Superior temporal gyrus (tissue), 1 donor: ENCODE measurements at regions not wholly inside any gene's neighbourhood (a gene's known extent, or its start where the extent isn't known, plus 50 kb on each side); places are given as distances from the start of the nearest gene placed in this dataset.

ENCODE experiments used
- DNase-seq: peaks from one replicate; pipeline ENCODE4 v3.0.0-alpha.2; 2016; ENCODE audit errors: extremely low spot score

GRCh38 chr5:159385536-159385935 is 55.2 kb upstream of the IL12B start:
- DNase-seq: no peak

GRCh38 chr5:159386028-159386711 is 55.9 kb upstream of the IL12B start:
- no peak for DNase-seq

GRCh38 chr5:159392871-159393270 is 62.6 kb upstream of the IL12B start:
- no peak for DNase-seq

- DNase-seq: no peak
Measured at GRCh38 chr5:159393854-159394274, 63.6 kb upstream of the IL12B start.

GRCh38 chr5:159395202-159395601 is 64.9 kb upstream of the IL12B start:
- DNase-seq: no peak

GRCh38 chr5:159398936-159399335 is 68.6 kb upstream of the IL12B start:
- no peak for DNase-seq

- DNase-seq: no peak
Measured at GRCh38 chr5:159400476-159400875, 70.2 kb upstream of the IL12B start.

- no peak for DNase-seq
Measured at GRCh38 chr5:159402311-159402710, 72.0 kb upstream of the IL12B start.

- DNase-seq: no peak
Measured at GRCh38 chr5:159402856-159403255, 72.6 kb upstream of the IL12B start.

DNA sequence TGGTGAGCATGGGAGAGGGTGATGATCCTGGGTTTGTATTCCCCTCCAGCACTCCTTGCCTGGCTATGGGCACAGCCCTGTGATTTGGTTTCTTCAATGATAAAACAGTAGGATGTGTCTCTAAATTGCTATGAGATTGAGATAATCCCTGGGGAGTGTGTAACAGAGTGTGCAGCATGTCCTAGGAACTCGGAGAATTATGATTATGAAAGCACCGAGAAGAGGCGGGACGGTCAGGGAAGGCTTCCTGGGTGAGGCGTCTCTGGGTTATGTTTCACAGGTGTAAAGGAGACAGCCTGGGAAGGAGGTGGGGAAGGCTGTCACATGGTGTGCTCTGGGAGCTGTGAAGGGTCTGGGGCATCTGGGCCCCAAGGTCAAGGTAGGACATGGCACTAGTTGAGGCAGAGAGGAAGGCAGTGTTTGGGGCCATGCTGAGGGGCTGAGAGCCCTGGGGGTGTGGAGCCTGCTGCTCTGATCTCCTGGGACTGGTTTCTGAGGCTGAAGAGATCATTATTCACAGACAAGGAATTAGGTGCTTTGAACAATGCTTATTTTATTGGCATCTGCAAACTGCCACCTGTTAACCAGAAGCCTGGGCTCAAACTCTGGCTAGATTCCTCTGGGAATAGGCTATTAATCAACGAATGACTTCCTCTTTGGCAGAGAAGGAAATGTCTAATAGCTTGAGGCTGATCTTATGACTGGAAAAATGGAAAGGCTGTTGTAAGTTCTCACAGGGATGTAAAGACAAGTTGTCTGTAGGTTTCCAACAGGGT is 73.8 kb upstream of the IL12B start:
- DNase-seq: no peak

DNA sequence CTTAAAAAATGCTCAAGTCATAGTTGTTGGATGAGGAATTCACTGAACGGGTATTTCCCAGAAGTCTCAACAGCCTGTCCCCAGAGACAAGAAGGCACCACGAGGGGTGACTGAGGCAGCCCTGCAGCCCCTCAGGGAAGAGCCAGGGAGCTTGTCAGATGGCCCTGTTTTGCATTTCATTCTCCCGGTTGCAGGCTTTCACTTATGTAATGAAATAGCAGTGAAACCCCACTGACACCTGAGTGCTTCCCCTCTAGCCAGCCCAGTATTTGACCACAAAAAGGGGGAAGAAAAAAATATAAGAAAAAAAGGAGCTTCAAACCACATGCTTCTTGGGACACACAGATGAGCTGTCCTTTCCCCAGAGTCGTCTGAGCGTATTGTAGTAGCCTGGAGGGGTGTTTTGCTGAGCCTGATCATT is 75.3 kb upstream of the IL12B start:
- no peak for DNase-seq

DNA sequence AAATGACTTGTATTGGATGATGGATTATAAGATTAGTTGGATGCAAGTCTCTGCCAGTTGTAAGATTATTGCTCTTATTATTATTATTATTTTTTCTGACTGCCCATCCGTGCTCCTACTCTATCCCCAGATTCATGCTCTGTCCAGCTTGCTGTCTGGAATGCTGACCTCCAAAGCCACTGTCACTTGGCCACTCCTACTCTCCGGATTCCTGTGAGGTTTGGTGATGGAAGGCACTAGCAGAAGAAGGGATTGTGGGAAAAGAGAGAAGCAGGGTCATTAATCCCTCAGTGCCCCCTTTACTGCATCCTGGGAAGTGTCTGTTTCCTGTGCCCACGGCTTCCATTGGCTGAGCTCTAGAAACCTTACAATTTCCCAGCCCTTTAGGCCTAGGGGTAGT is 76.3 kb upstream of the IL12B start:
- no peak for DNase-seq

DNA sequence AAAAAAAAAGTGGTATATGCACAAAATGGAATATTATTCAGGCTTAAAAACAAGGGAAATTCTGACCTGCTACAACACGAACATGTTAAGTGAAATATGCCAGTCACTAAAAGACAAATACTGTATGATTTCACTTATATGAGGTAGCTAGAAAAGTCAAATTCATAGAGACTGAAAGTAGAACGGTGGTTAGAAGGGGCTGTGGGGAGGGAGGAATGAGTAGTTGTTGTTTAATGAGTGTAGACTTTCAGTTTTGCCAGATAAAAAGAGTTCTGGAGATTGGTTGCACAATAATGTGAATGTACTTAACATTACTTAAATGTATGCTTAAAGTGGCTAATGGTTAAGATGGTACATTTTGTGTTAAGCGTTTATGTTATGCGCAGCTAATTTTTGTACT is 79.5 kb upstream of the IL12B start:
- DNase-seq: no peak

GRCh38 chr5:159410480-159410879 is 80.2 kb upstream of the IL12B start:
- DNase-seq: no peak

DNA sequence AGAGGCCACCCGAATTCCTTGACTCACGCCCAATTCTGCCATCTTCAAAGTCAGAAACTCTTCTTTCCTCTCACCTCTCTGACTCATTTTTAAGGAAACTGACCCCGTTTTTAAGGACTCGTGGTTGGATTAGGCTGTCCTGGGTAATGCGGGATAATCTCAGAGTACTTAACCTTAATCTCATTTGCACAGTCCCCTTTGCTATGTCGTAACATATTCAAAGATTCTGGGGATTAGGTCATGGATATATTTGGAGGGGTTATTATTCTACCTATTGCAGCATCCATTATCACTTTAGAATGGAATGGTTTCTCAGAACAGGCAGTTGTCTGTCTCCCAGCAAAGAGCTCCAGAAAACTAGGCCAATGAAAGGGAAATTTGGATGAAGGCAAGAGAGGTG is 80.8 kb upstream of the IL12B start:
- DNase-seq: no peak

GRCh38 chr5:159412284-159413046 is 82.2 kb upstream of the IL12B start:
- no peak for DNase-seq

GRCh38 chr5:159414021-159414420 is 83.7 kb upstream of the IL12B start:
- no peak for DNase-seq

GRCh38 chr5:159415301-159415937 is 85.1 kb upstream of the IL12B start:
- DNase-seq: no peak

GRCh38 chr5:159416438-159416837 is 86.2 kb upstream of the IL12B start:
- no peak for DNase-seq

GRCh38 chr5:159417170-159417569 is 86.9 kb upstream of the IL12B start:
- DNase-seq: no peak

GRCh38 chr5:159419576-159419975 is 89.3 kb upstream of the IL12B start:
- DNase-seq: no peak

GRCh38 chr5:159420940-159421339 is 90.7 kb upstream of the IL12B start:
- no peak for DNase-seq
